HG03060 (cell line): ENCODE measurements at regions not wholly inside any gene's neighbourhood (a gene's known extent, or its start where the extent isn't known, plus 50 kb on each side); places are given as distances from the start of the nearest gene placed in this dataset.

ENCODE experiments used
- ATAC-seq: cut with Tn5 transposase; IDR thresholded peaks from one replicate; pipeline ENCODE4 v1.9.1; 2021; ENCODE audit warnings: low read depth, moderate number of reproducible peaks; ENCODE audit not compliant: unreplicated experiment

GRCh38 chr14:39755269-39755878 is 323.1 kb upstream of the FBXO33 start:
- no peak for ATAC-seq

- no peak for ATAC-seq
Observed at GRCh38 chr14:39740454-39740853, 308.2 kb upstream of the FBXO33 start.

GRCh38 chr14:39739796-39740195 is 307.6 kb upstream of the FBXO33 start:
- ATAC-seq, result no peak

- no peak for ATAC-seq
Observed at GRCh38 chr14:39734306-39734705, 302.1 kb upstream of the FBXO33 start.

- no peak for ATAC-seq
Observed at GRCh38 chr14:39733741-39734140, 301.5 kb upstream of the FBXO33 start.

GRCh38 chr14:39731912-39732311 is 299.7 kb upstream of the FBXO33 start:
- ATAC-seq, result no peak

- no peak for ATAC-seq
Observed at GRCh38 chr14:39726563-39726962, 294.3 kb upstream of the FBXO33 start.

GRCh38 chr14:39722547-39723273 is 290.5 kb upstream of the FBXO33 start:
- ATAC-seq, result no peak

- ATAC-seq, result no peak
Observed at GRCh38 chr14:39716987-39717570, 284.8 kb upstream of the FBXO33 start.

GRCh38 chr14:39712293-39712999 is 280.2 kb upstream of the FBXO33 start:
- no peak for ATAC-seq

- ATAC-seq, result no peak
Observed at GRCh38 chr14:39704594-39704993, 272.4 kb upstream of the FBXO33 start.

GRCh38 chr14:39694341-39694740 is 262.1 kb upstream of the FBXO33 start:
- ATAC-seq, result no peak

- ATAC-seq, result no peak
Observed at GRCh38 chr14:39683691-39684260, 251.5 kb upstream of the FBXO33 start.

- ATAC-seq, result no peak
Observed at GRCh38 chr14:39682582-39682981, 250.3 kb upstream of the FBXO33 start.

GRCh38 chr14:39681782-39682399 is 249.7 kb upstream of the FBXO33 start:
- no peak for ATAC-seq

- peak; percentile 81 for ATAC-seq
Observed at GRCh38 chr14:39680777-39681176, 248.5 kb upstream of the FBXO33 start.

GRCh38 chr14:39673734-39674133 is 241.5 kb upstream of the FBXO33 start:
- no peak for ATAC-seq

- no peak for ATAC-seq
Observed at GRCh38 chr14:39673270-39673711, 241.1 kb upstream of the FBXO33 start.

GRCh38 chr14:39668449-39668848 is 236.2 kb upstream of the FBXO33 start:
- no peak for ATAC-seq

GRCh38 chr14:39666386-39666785 is 234.2 kb upstream of the FBXO33 start:
- ATAC-seq, result no peak
